IMR-90 (cell line): ENCODE measurements at regions not wholly inside any gene's neighbourhood (a gene's known extent, or its start where the extent isn't known, plus 50 kb on each side); places are given as distances from the start of the nearest gene placed in this dataset.

Experiments
- ATAC-seq: fragments of 200-7000 bp; cut with Tn5 transposase; 2 replicates; pipeline ENCODE4 v1.9.1; 2020; ENCODE audit warnings: low read depth, mild to moderate bottlenecking, moderate library complexity
- BruUV-seq: library from RNA; stranded (reverse); fragments of 400-500 nt; replicated peaks from 2 replicates; lab custom pipeline; 2021; lab: Mats Ljungman, UMichigan
- CTCF ChIA-PET: fragments of 300-600 bp; formaldehyde crosslinking; extraction: SDS; loops from one replicate; lab custom pipeline; 2021; ENCODE audit warnings: antibody characterized with exemption; lab: Yijun Ruan, JAX
- POLR2A ChIA-PET: fragments of 300-600 bp; sonication (Branson Sonifier 250); formaldehyde crosslinking; loops from one replicate; lab custom pipeline; 2022; ENCODE audit warnings: antibody characterized with exemption; ENCODE audit not compliant: unreplicated experiment; lab: Charles Lee
- DNase-seq: peaks from one replicate; pipeline ENCODE4 v3.0.0; 2013
- H2AFZ ChIP-seq: replicated peaks from 2 replicates; pipeline ENCODE3; 2013; ENCODE audit warnings: low read length, mild to moderate bottlenecking; ENCODE audit not compliant: poor library complexity
- H2AK5ac ChIP-seq: 2 replicates; pipeline ENCODE4 v1.6.1; 2013; ENCODE audit warnings: low read depth, low read length, inconsistent platforms
- H2AK9ac ChIP-seq: replicated peaks from 2 replicates; pipeline ENCODE3; 2013; ENCODE audit warnings: mild to moderate bottlenecking, low read depth, low read length, moderate library complexity; ENCODE audit not compliant: poor library complexity
- H2BK120ac ChIP-seq: 2 replicates; pipeline ENCODE4 v1.6.1; 2013; ENCODE audit warnings: low read depth, low read length, inconsistent platforms
- H2BK15ac ChIP-seq: 3 replicates; pipeline ENCODE4 v1.6.1; 2013; ENCODE audit warnings: low read depth, low read length, inconsistent platforms
- H2BK20ac ChIP-seq: 2 replicates; pipeline ENCODE4 v1.6.1; 2013; ENCODE audit warnings: low read depth, mild to moderate bottlenecking, inconsistent platforms, low read length, moderate library complexity
- H2BK5ac ChIP-seq: 2 replicates; pipeline ENCODE4 v1.6.1; 2013; ENCODE audit warnings: mild to moderate bottlenecking, low read depth, low read length, inconsistent platforms; ENCODE audit not compliant: poor library complexity, severe bottlenecking
- H3K14ac ChIP-seq: replicated peaks from 2 replicates; pipeline ENCODE4 v1.6.1; 2013; ENCODE audit warnings: low read depth, low read length, inconsistent platforms
- H3K18ac ChIP-seq: 2 replicates; pipeline ENCODE4 v1.6.1; 2013; ENCODE audit warnings: low read depth, low read length, control low read depth
- H3K23ac ChIP-seq: 2 replicates; pipeline ENCODE4 v1.6.1; 2013; ENCODE audit warnings: low read depth, low read length, inconsistent platforms
- H3K27ac ChIP-seq: 2 replicates; pipeline ENCODE4 v1.5.1; 2013; ENCODE audit warnings: mild to moderate bottlenecking, control low read depth, low read length; ENCODE audit not compliant: insufficient read depth
- H3K27me3 ChIP-seq: 2 replicates; pipeline ENCODE4 v1.6.1; 2013; ENCODE audit warnings: low read length; ENCODE audit not compliant: control insufficient read depth, insufficient read depth
- H3K36me3 ChIP-seq: 2 replicates; pipeline ENCODE4 v1.6.1; 2013; ENCODE audit warnings: low read length, mixed read lengths; ENCODE audit not compliant: control insufficient read depth, insufficient read depth
- H3K4ac ChIP-seq: 2 replicates; pipeline ENCODE4 v1.6.1; 2013; ENCODE audit warnings: low read depth, low read length, inconsistent platforms
- H3K4me1 ChIP-seq: 2 replicates; pipeline ENCODE4 v1.6.1; 2013; ENCODE audit warnings: low read length, mixed read lengths; ENCODE audit not compliant: control insufficient read depth, insufficient read depth
- H3K4me2 ChIP-seq: 2 replicates; pipeline ENCODE4 v1.6.1; 2013; ENCODE audit warnings: low read depth, mild to moderate bottlenecking, control low read depth, low read length, moderate library complexity
- H3K4me3 ChIP-seq: 2 replicates; pipeline ENCODE4 v1.5.1; 2013; ENCODE audit warnings: low read depth, mild to moderate bottlenecking, control low read depth, low read length, moderate library complexity; ENCODE audit not compliant: insufficient read depth
- H3K56ac ChIP-seq: 2 replicates; pipeline ENCODE4 v1.6.1; 2013; ENCODE audit warnings: low read length, inconsistent platforms; ENCODE audit not compliant: insufficient read depth; ENCODE audit errors: extremely low read depth
- H3K79me1 ChIP-seq, 2 experiments: 2 replicates each; pipeline ENCODE4 v1.6.1; 2013; ENCODE audit warnings: low read length in 2 of 2, inconsistent platforms in 1 of 2, low read depth in 1 of 2
- H3K9ac ChIP-seq: 2 replicates; pipeline ENCODE4 v1.6.1; 2013; ENCODE audit warnings: low read depth, low read length, control low read depth
- H3K9me1 ChIP-seq: 2 replicates; pipeline ENCODE4 v1.6.1; 2013; ENCODE audit warnings: low read length, inconsistent platforms; ENCODE audit not compliant: insufficient read depth
- H3K9me3 ChIP-seq: 2 replicates; pipeline ENCODE4 v1.6.1; 2013; ENCODE audit warnings: low read length; ENCODE audit not compliant: control insufficient read depth, insufficient read depth
- H4K20me1 ChIP-seq: 2 replicates; pipeline ENCODE4 v1.6.1; 2013; ENCODE audit warnings: low read length, inconsistent platforms; ENCODE audit not compliant: insufficient read depth
- H4K5ac ChIP-seq: 2 replicates; pipeline ENCODE4 v1.6.1; 2013; ENCODE audit warnings: mild to moderate bottlenecking, low read depth, low read length, control low read depth
- H4K8ac ChIP-seq, 2 experiments: 2 replicates each; pipeline ENCODE4 v1.6.1; 2013; ENCODE audit warnings: low read depth in 2 of 2, low read length in 2 of 2, control low read depth in 1 of 2, inconsistent platforms in 1 of 2
- H4K91ac ChIP-seq: 2 replicates; pipeline ENCODE4 v1.6.1; 2013; ENCODE audit warnings: low read depth, low read length, inconsistent platforms; ENCODE audit not compliant: insufficient read depth
- BHLHE40 ChIP-seq: fragments of 150-350 bp; IDR thresholded peaks from 2 replicates; pipeline ENCODE4 v1.6.1; 2016; ENCODE audit warnings: mild to moderate bottlenecking, low read depth, low read length
- CEBPB ChIP-seq: IDR thresholded peaks from 2 replicates; pipeline ENCODE4 v1.6.1; 2012; ENCODE audit warnings: low read depth, low read length, improper control_type of control experiment
- FOS ChIP-seq: fragments of 150-350 bp; IDR thresholded peaks from 2 replicates; pipeline ENCODE4 v1.6.1; 2016; ENCODE audit warnings: low read depth, low read length
- MAFK ChIP-seq: IDR thresholded peaks from 2 replicates; pipeline ENCODE4 v1.6.1; 2012; ENCODE audit warnings: low read depth, low read length, improper control_type of control experiment
- MAZ ChIP-seq: IDR thresholded peaks from 2 replicates; pipeline ENCODE4 v1.6.1; 2012; ENCODE audit warnings: low read depth, mild to moderate bottlenecking, low read length, improper control_type of control experiment, moderate library complexity, borderline replicate concordance
- POLR2A ChIP-seq: IDR thresholded peaks from 2 replicates; pipeline ENCODE4 v1.6.1; 2012; ENCODE audit warnings: mild to moderate bottlenecking, low read depth, low read length
- RAD21 ChIP-seq: IDR thresholded peaks from 2 replicates; pipeline ENCODE4 v1.6.1; 2012; ENCODE audit warnings: low read length, improper control_type of control experiment
- RFX5 ChIP-seq: IDR thresholded peaks from 2 replicates; pipeline ENCODE4 v1.8.0; 2012; ENCODE audit warnings: low read depth, mild to moderate bottlenecking, low read length, moderate library complexity
- WGBS, 2 experiments: methylation state at CpG; one replicate each; pipeline versions ENCODE4 v1.1.5 to v1.1.7; 2013; ENCODE audit warnings: missing lambda C conversion rate in 2 of 2; ENCODE audit not compliant: insufficient read length in 1 of 2; ENCODE audit errors: extremely low coverage in 2 of 2; 5-methylcytosine and 5-hydroxymethylcytosine counted together
- dilution Hi-C: fragments of 300-500 bp; cut with HindIII; formaldehyde crosslinking; loops from one replicate; pipeline ENCODE4 v1.14.3; 2018; ENCODE audit warnings: low sequenced_read_pairs; ENCODE audit not compliant: unreplicated experiment
- in situ Hi-C: fragments of 300-500 bp; cut with MboI; formaldehyde crosslinking; loops from 3 replicates; pipeline ENCODE4 v1.14.3; 2019; ENCODE audit warnings: low sequenced_read_pairs, inconsistent platforms, mixed read lengths
- intact Hi-C: fragments of 100-400 bp; cut with micrococcal nuclease; formaldehyde crosslinking; loops from 2 replicates; pipeline ENCODE4 v1.10.0; 2022
- TF ChIP-seq, protein P1 (sequence below): fragments of 150-350 bp; IDR thresholded peaks from 2 replicates; pipeline ENCODE4 v1.6.1; 2017; ENCODE audit warnings: mild to moderate bottlenecking, antibody characterized with exemption, low read length, low read depth
- TF ChIP-seq, protein P2 (sequence below): fragments of 150-350 bp; IDR thresholded peaks from 2 replicates; pipeline ENCODE4 v1.6.1; 2016; ENCODE audit warnings: low read depth, mild to moderate bottlenecking, low read length, moderate library complexity, borderline replicate concordance

DNA sequence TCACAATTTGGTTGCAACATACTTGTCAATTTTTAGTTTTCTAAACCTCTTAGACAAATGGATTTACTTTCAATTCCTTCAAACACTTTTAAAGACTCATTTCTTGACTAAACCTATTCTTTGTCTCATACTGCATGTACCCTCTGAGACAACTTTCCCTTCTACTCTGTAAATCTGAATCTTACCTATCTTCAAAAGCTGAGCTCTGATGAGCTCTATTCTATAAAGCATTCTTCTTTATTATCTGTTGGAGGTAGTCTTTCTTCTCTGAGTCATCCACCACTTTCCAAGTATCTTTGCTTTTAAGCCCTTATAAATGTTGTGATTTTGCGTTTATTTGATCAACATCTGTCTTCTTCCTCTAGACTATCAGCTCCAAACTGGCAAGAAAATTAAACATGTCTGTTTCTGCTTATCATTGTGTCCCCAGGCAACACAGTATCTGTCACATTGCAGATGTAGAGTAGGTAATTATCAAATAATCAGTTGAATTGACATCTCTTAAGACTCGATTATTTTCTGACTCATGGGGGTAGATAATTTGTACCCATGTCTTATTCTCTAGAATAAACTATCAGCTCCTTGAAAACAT, 265.6 kb upstream of the FAR2 start:
- Histone ChIP-seq H3K4me3 (no peak overlapping the region), H2BK5ac (no peak overlapping the region), H3K14ac (0 out of 2 replicates have a peak overlapping the region, but pooled peaks have one; percentile 3), H3K18ac (no peak overlapping the region), H4K91ac (no peak overlapping the region), H4K5ac (no peak overlapping the region), H2BK15ac (no peak overlapping the region), H3K4me2 (no peak overlapping the region), H2AK5ac (no peak overlapping the region), H2AFZ (no peak overlapping the region), H3K56ac (no peak overlapping the region), H3K36me3 (no peaks in the 10 kb centered on the region), H4K20me1 (no peaks in the 10 kb centered on the region), H3K9me3 (no peaks in the 10 kb centered on the region), H3K4ac (no peak overlapping the region), H4K8ac (no peak overlapping the region), H2BK120ac (no peak overlapping the region), H3K9me1 (no peaks in the 10 kb centered on the region), H3K23ac (no peak overlapping the region), H3K9ac (no peak overlapping the region), H3K27ac (no peak overlapping the region), H3K27me3 (no peaks in the 10 kb centered on the region), H2AK9ac (no peak overlapping the region), H3K79me1 (no peaks in the 10 kb centered on the region), H3K4me1 (no peaks in the 10 kb centered on the region; the same call in 1 of the 2 replicates), H2BK20ac (peak overlapping the region; percentile 56; the same call in 1 of the 2 replicates)
- intact Hi-C loops (no loop called here), in situ Hi-C loops (no loop called here), dilution Hi-C loops (no loop called here)
- TF ChIP-seq, protein P1, sequence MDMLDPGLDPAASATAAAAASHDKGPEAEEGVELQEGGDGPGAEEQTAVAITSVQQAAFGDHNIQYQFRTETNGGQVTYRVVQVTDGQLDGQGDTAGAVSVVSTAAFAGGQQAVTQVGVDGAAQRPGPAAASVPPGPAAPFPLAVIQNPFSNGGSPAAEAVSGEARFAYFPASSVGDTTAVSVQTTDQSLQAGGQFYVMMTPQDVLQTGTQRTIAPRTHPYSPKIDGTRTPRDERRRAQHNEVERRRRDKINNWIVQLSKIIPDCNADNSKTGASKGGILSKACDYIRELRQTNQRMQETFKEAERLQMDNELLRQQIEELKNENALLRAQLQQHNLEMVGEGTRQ: no peak
- no peak for TF ChIP-seq MAZ
- TF ChIP-seq BHLHE40: no peak
- no peak for TF ChIP-seq POLR2A
- TF ChIP-seq, protein P2, sequence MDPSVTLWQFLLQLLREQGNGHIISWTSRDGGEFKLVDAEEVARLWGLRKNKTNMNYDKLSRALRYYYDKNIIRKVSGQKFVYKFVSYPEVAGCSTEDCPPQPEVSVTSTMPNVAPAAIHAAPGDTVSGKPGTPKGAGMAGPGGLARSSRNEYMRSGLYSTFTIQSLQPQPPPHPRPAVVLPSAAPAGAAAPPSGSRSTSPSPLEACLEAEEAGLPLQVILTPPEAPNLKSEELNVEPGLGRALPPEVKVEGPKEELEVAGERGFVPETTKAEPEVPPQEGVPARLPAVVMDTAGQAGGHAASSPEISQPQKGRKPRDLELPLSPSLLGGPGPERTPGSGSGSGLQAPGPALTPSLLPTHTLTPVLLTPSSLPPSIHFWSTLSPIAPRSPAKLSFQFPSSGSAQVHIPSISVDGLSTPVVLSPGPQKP: no peak
- no peak for TF ChIP-seq RFX5
- no peak for TF ChIP-seq MAFK
- no peak for TF ChIP-seq RAD21
- no peak for TF ChIP-seq FOS
- TF ChIP-seq CEBPB: no peak
- ATAC-seq (no peak), DNase-seq (peak; percentile 27)
- POLR2A ChIA-PET: interaction anchor here (0.5 to 0.7 kb wide), 2 partner anchors 67 to 657 kb away, joined by 3 read pairs; no protein-coding TSS in a partner anchor
- CTCF ChIA-PET: interaction anchor here (0.7 to 2.2 kb wide), 3 partner anchors 11 to 693 kb away, joined by 3 to 12 read pairs (median 8); partner anchors contain the start of gene CCDC91
- WGBS, 2 experiments: no CpG with 5 or more reads among the region's 2 CpGs
- BruUV-seq: no TSS peak
